ENCODE measurements at regions not wholly inside any gene's neighbourhood (a gene's known extent, or its start where the extent isn't known, plus 50 kb on each side); places are given as distances from the start of the nearest gene placed in this dataset.

- TF ChIP-seq EZH2 (IDR thresholded peaks at IDR 0.05; ENCODE audit: low read length), result no peak
- no peak for TF ChIP-seq CTCF (optimal IDR thresholded peaks at IDR 0.05 in 1 of 3, IDR thresholded peaks at IDR 0.05 in 1 of 3, conservative IDR thresholded peaks at IDR 0.05 in 1 of 3; ENCODE audit: extremely low read depth in 1 of 3, insufficient read depth in 2 of 3, low read length in 3 of 3)
Measured at GRCh38 chr20:19110285-19110684, 102.2 kb upstream of the SLC24A3 start.
